PC-3 (cell line): ENCODE measurements at regions not wholly inside any gene's neighbourhood (a gene's known extent, or its start where the extent isn't known, plus 50 kb on each side); places are given as distances from the start of the nearest gene placed in this dataset.
"Not testable (repeated sequence)": the region's sequence is repeated elsewhere in the genome, so short reads cannot be mapped to it uniquely, and the experiment has no call there.

Experiments used
- ATAC-seq: fragments of 200-7000 bp; cut with Tn5 transposase; 2 replicates; pipeline ENCODE4 v1.9.1; 2020; ENCODE audit warnings: mild to moderate bottlenecking, moderate library complexity
- BruUV-seq: library from RNA; stranded (reverse); fragments of 400-500 nt; replicated peaks from 2 replicates; lab custom pipeline; 2021; lab: Mats Ljungman, UMichigan
- CTCF ChIA-PET: fragments of 300-600 bp; sonication (Branson Sonifier 250); formaldehyde crosslinking; loops from one replicate; lab custom pipeline; 2022; ENCODE audit warnings: antibody characterized with exemption; lab: Charles Lee
- POLR2A ChIA-PET: fragments of 300-600 bp; sonication (Branson Sonifier 250); formaldehyde crosslinking; loops from one replicate; lab custom pipeline; 2022; ENCODE audit warnings: antibody characterized with exemption; ENCODE audit not compliant: unreplicated experiment; lab: Charles Lee
- DNase-seq: peaks from one replicate; pipeline ENCODE4 v3.0.0-alpha.2; 2015
- H2AFZ ChIP-seq: fragments of 300-600 bp; sonication (generic); 2 replicates; pipeline ENCODE4 v1.6.0; 2016; ENCODE audit warnings: antibody characterized with exemption, low read length
- H3F3A ChIP-seq: fragments of 300-600 bp; sonication (generic); one replicate; pipeline ENCODE4 v1.6.0; 2017; ENCODE audit warnings: antibody characterized with exemption, low read length, control low read depth, mild to moderate bottlenecking; ENCODE audit not compliant: unreplicated experiment
- H3K27ac ChIP-seq: fragments of 300-600 bp; sonication (generic); 2 replicates; pipeline ENCODE4 v1.5.1; 2016; ENCODE audit warnings: mild to moderate bottlenecking, low read length
- H3K27me3 ChIP-seq: fragments of 300-600 bp; sonication (generic); 2 replicates; pipeline ENCODE4 v1.6.1; 2016; ENCODE audit warnings: low read length, mixed read lengths
- H3K36me3 ChIP-seq: fragments of 300-600 bp; sonication (generic); 2 replicates; pipeline ENCODE4 v1.6.1; 2016; ENCODE audit warnings: low read depth, mixed run types, low read length, mixed read lengths
- H3K4me1 ChIP-seq: fragments of 300-600 bp; sonication (generic); 2 replicates; pipeline ENCODE4 v1.5.1; 2016; ENCODE audit warnings: low read length; ENCODE audit not compliant: insufficient read depth
- H3K4me2 ChIP-seq: fragments of 300-600 bp; sonication (generic); 2 replicates; pipeline ENCODE4 v1.6.0; 2016; ENCODE audit warnings: low read length
- H3K4me3 ChIP-seq: fragments of 300-600 bp; sonication (generic); 2 replicates; pipeline ENCODE4 v1.5.1; 2016; ENCODE audit warnings: mild to moderate bottlenecking, low read length, mixed read lengths
- H3K79me2 ChIP-seq: fragments of 300-600 bp; sonication (generic); 2 replicates; pipeline ENCODE4 v1.6.1; 2017; ENCODE audit warnings: low read length, mixed read lengths
- H3K9ac ChIP-seq: fragments of 300-600 bp; sonication (generic); 2 replicates; pipeline ENCODE4 v1.6.0; 2016; ENCODE audit warnings: mild to moderate bottlenecking, low read length
- H3K9me2 ChIP-seq: fragments of 300-600 bp; sonication (generic); replicated peaks from 2 replicates; pipeline ENCODE4 v1.6.1; 2016; ENCODE audit warnings: mixed run types, low read length, mixed read lengths
- H3K9me3 ChIP-seq: fragments of 300-600 bp; sonication (generic); 2 replicates; pipeline ENCODE4 v1.6.1; 2016; ENCODE audit warnings: low read length, mixed read lengths
- H4K20me1 ChIP-seq: fragments of 300-600 bp; sonication (generic); 2 replicates; pipeline ENCODE4 v1.6.1; 2016; ENCODE audit warnings: low read length, mixed read lengths
- CTCF ChIP-seq: fragments of 300-600 bp; sonication (generic); conservative IDR thresholded peaks from 2 replicates; pipeline ENCODE4 v1.5.1; 2017; ENCODE audit warnings: antibody characterized with exemption, low read depth, mild to moderate bottlenecking, low read length
- EZH2 ChIP-seq: fragments of 300-600 bp; sonication (generic); IDR thresholded peaks from one replicate; pipeline ENCODE4 v1.6.1; 2017; ENCODE audit warnings: antibody characterized with exemption, mild to moderate bottlenecking, low read length; ENCODE audit not compliant: unreplicated experiment
- EZH2phosphoT487 ChIP-seq: fragments of 300-600 bp; sonication (generic); IDR thresholded peaks from 2 replicates; pipeline ENCODE4 v1.6.1; 2018; ENCODE audit warnings: mild to moderate bottlenecking, antibody characterized with exemption, low read length, borderline replicate concordance
- intact Hi-C: fragments of 100-400 bp; cut with micrococcal nuclease; formaldehyde crosslinking; loops from 2 replicates; pipeline ENCODE4 v1.9.0; 2023

- Histone ChIP-seq H3K4me1 (no peaks in the 10 kb centered on the region), H3K27ac (no peak overlapping the region), H3K9me2 (no peaks in the 10 kb centered on the region), H3K36me3 (no peaks in the 10 kb centered on the region), H3K9me3 (no peaks in the 10 kb centered on the region), H3K4me2 (no peak overlapping the region), H3K79me2 (no peaks in the 10 kb centered on the region), H2AFZ (no peak overlapping the region), H3K4me3 (no peak overlapping the region), H3K27me3 (peaks cover 10% of the 10 kb centered on the region; the same call in 1 of the 2 replicates), H3K9ac (no peak overlapping the region), H4K20me1 (no peaks in the 10 kb centered on the region), H3F3A (no peaks in the 10 kb centered on the region)
- TF ChIP-seq CTCF (no peak), EZH2phosphoT487 (no peak), EZH2 (no peak)
- POLR2A ChIA-PET = no interaction called here
- CTCF ChIA-PET = no interaction called here
- no TSS peak for BruUV-seq
- DNase-seq (no peak), ATAC-seq (no peak)
- intact Hi-C loops = no loop called here
Observed at GRCh38 chr15:77909182-77909940, 168.2 kb downstream of the TBC1D2B start.

- POLR2A ChIA-PET = not testable (repeated sequence)
Observed at GRCh38 chr15:77908752-77909111, 168.8 kb downstream of the TBC1D2B start.

GRCh38 chr15:77907824-77908751, 169.4 kb downstream of the TBC1D2B start:
- H4K20me1 ChIP-seq = no peaks in the 10 kb centered on the region
- H3K4me2 ChIP-seq = peak overlapping the region; percentile 69; the same call in 1 of the 2 replicates
- H3K9ac ChIP-seq = no peak overlapping the region
- H3K27me3 ChIP-seq = peaks cover 6% of the 10 kb centered on the region; the same call in 1 of the 2 replicates
- CTCF ChIA-PET = no interaction called here
- no peak for TF ChIP-seq EZH2phosphoT487
- TF ChIP-seq CTCF = peak; percentile 53
- BruUV-seq = no TSS peak
- H3K27ac ChIP-seq = no peak overlapping the region
- POLR2A ChIA-PET = no interaction called here
- peak; percentile 68 for ATAC-seq
- peak; percentile 60 for DNase-seq
- intact Hi-C loops = no loop called here
- H3F3A ChIP-seq = no peaks in the 10 kb centered on the region
- no peak overlapping the region for H3K4me3 ChIP-seq
- no peaks in the 10 kb centered on the region for H3K4me1 ChIP-seq
- H3K79me2 ChIP-seq = no peaks in the 10 kb centered on the region
- 0 out of 2 replicates have a peak overlapping the region, but pooled peaks have one; percentile 65 for H2AFZ ChIP-seq
- H3K9me2 ChIP-seq = no peaks in the 10 kb centered on the region
- no peaks in the 10 kb centered on the region for H3K36me3 ChIP-seq
- H3K9me3 ChIP-seq = no peaks in the 10 kb centered on the region

More at GRCh38 chr15:77908752-77909111, 168.8 kb downstream of the TBC1D2B start:
- H4K20me1 ChIP-seq, CTCF ChIA-PET, H3F3A ChIP-seq, H2AFZ ChIP-seq, H3K9me3 ChIP-seq, H3K9ac ChIP-seq, H3K79me2 ChIP-seq, H3K4me3 ChIP-seq, H3K27ac ChIP-seq, ATAC-seq, DNase-seq, H3K4me1 ChIP-seq, H3K4me2 ChIP-seq, intact Hi-C loops, H3K36me3 ChIP-seq, BruUV-seq, H3K9me2 ChIP-seq: not testable (repeated sequence)
- H3K27me3 ChIP-seq = peaks cover 10% of the 10 kb centered on the region; the same call in 1 of the 2 replicates

GRCh38 chr15:77906062-77906990, 171.2 kb downstream of the TBC1D2B start:
- CTCF ChIA-PET, H3F3A ChIP-seq: not testable (repeated sequence)

More at GRCh38 chr15:77906062-77906990, 171.2 kb downstream of the TBC1D2B start:
- H3K27me3 ChIP-seq, H3K4me1 ChIP-seq, BruUV-seq, intact Hi-C loops, POLR2A ChIA-PET, H2AFZ ChIP-seq, ATAC-seq, H4K20me1 ChIP-seq, H3K4me3 ChIP-seq, H3K9ac ChIP-seq, H3K79me2 ChIP-seq, H3K9me2 ChIP-seq, DNase-seq, H3K9me3 ChIP-seq, H3K4me2 ChIP-seq, H3K27ac ChIP-seq, H3K36me3 ChIP-seq: not testable (repeated sequence)
